A549 (cell line): ENCODE measurements at regions not wholly inside any gene's neighbourhood (a gene's known extent, or its start where the extent isn't known, plus 50 kb on each side); places are given as distances from the start of the nearest gene placed in this dataset.

Experiments
- CBX2 ChIP-seq: fragments of 200-600 bp; sonication (generic); IDR thresholded peaks from 2 replicates; pipeline ENCODE4 v1.6.1; 2016; ENCODE audit warnings: low read depth, mild to moderate bottlenecking, borderline replicate concordance
- CEBPB ChIP-seq, 2 experiments: fragments of >200 bp in 1 of 2; sonication (Bioruptor Twin) in 1 of 2; formaldehyde crosslinking in 1 of 2; IDR thresholded peaks; 2 replicates each; pipeline ENCODE4 v1.6.1; 2012 to 2016
- CTCF ChIP-seq: fragments of >200 bp; sonication (Bioruptor Twin); formaldehyde crosslinking; IDR thresholded peaks from 3 replicates; pipeline ENCODE4 v1.5.1; 2016
- EP300 ChIP-seq, 2 experiments: fragments of >200 bp; sonication (Bioruptor Twin); formaldehyde crosslinking; IDR thresholded peaks; 2 replicates in 1 of 2; 3 replicates in 1 of 2; pipeline ENCODE4 v1.6.1; 2016 to 2017
- JUNB ChIP-seq: fragments of >200 bp; sonication (Bioruptor Twin); formaldehyde crosslinking; IDR thresholded peaks from 2 replicates; pipeline ENCODE4 v1.6.1; 2016
- KDM1A ChIP-seq: fragments of 200-600 bp; sonication (generic); IDR thresholded peaks from 2 replicates; pipeline ENCODE4 v1.6.1; 2016; ENCODE audit warnings: low read depth, mild to moderate bottlenecking
- MAZ ChIP-seq: fragments of 150-350 bp; IDR thresholded peaks from 2 replicates; pipeline ENCODE4 v1.6.1; 2014; ENCODE audit warnings: antibody characterized with exemption, low read depth, low read length, borderline replicate concordance
- PBX3 ChIP-seq: IDR thresholded peaks from 2 replicates; pipeline ENCODE4 v1.6.1; 2012
- PHF8 ChIP-seq: fragments of 200-600 bp; sonication (generic); IDR thresholded peaks from 2 replicates; pipeline ENCODE4 v1.6.1; 2016; ENCODE audit warnings: low read depth, mild to moderate bottlenecking, antibody characterized with exemption, moderate library complexity, borderline replicate concordance
- POLR2A ChIP-seq: IDR thresholded peaks from 2 replicates; pipeline ENCODE4 v1.6.1; 2012; ENCODE audit warnings: mild to moderate bottlenecking, low read length
- REST ChIP-seq: fragments of 200-600 bp; sonication (generic); IDR thresholded peaks from 2 replicates; pipeline ENCODE4 v1.6.1; 2016; ENCODE audit warnings: antibody characterized with exemption, mild to moderate bottlenecking, moderate library complexity
- RFX5 ChIP-seq: fragments of 450-650 bp; IDR thresholded peaks from 2 replicates; pipeline ENCODE4 v1.7.1; 2014; ENCODE audit warnings: antibody characterized with exemption, mild to moderate bottlenecking, moderate library complexity
- SMC3 ChIP-seq: fragments of >200 bp; sonication (Bioruptor Twin); formaldehyde crosslinking; IDR thresholded peaks from 3 replicates; pipeline ENCODE4 v1.6.1; 2018; ENCODE audit warnings: inconsistent platforms

DNA sequence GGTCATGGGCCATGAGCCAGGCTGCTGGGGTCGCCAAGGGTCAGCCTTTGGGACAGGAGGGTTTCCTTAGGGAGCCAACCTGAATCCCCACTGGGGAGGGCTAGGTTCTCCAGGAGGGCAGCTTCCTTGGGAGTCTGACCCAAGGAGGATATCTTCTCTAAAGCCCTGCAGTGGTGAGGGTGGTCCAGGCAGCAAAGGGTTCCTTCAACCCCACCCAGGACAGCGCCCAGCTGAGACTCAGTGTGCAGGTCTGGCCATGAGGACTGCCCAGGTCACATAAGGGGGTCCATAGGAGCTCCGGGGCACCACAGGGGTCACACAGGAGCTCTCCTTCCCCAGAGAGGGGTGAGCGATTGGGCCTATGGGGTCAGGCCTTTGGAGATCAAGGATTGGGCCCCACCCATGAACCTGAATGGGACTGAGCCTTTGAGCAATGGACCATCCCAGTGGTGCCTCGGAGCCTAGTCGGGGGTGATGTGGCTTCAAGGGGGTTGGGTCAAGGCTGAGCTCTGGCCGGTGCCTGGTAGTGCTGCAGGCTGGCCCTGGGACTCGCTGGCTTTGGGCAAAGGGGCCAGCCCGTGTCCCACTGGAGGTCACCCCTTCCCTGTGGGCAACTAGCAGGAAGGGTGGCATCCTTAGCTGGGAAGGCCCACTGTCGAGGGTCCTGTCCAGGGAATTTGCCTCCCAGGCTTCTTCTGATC lies 216.5 kb downstream of the SNRPN start:
- TF ChIP-seq SMC3, result no peak
- TF ChIP-seq PBX3, result no peak
- no peak for TF ChIP-seq RFX5
- no peak for TF ChIP-seq CEBPB (IDR thresholded peaks at IDR 0.05)
- no peak for TF ChIP-seq CTCF
- no peak for TF ChIP-seq CBX2
- no peak for TF ChIP-seq POLR2A
- no peak for TF ChIP-seq JUNB
- TF ChIP-seq MAZ, result no peak
- no peak for TF ChIP-seq REST
- no peak for TF ChIP-seq PHF8
- no peak for TF ChIP-seq KDM1A
- no peak for TF ChIP-seq EP300 (IDR thresholded peaks at IDR 0.05)
